Ovary (tissue), 3 donors: ENCODE measurements at regions not wholly inside any gene's neighbourhood (a gene's known extent, or its start where the extent isn't known, plus 50 kb on each side); places are given as distances from the start of the nearest gene placed in this dataset.

ENCODE experiments used
- CTCF ChIP-seq, 3 donors: fragments of 450-650 bp in 2 of 3; fragments of 200-600 bp in 1 of 3; IDR thresholded peaks; one replicate each; pipeline versions ENCODE4 v1.5.1 to v1.8.0; 2016 to 2022; ENCODE audit warnings: antibody characterized with exemption in 3 of 3, mild to moderate bottlenecking in 1 of 3
- EP300 ChIP-seq: sonication (generic); formaldehyde crosslinking; IDR thresholded peaks from one replicate; pipeline ENCODE4 v1.6.1; 2017; ENCODE audit warnings: antibody characterized with exemption
- POLR2A ChIP-seq: fragments of 450-650 bp; IDR thresholded peaks from one replicate; pipeline ENCODE4 v1.6.1; 2017; ENCODE audit warnings: antibody characterized with exemption, mild to moderate bottlenecking, moderate library complexity
- donor health status: DM: no; HTN: no; CAD: no.

- TF ChIP-seq CTCF (IDR thresholded peaks at IDR 0.05) (no peak), EP300 (no peak), POLR2A (no peak)
Measured at GRCh38 chrX:76920607-76921006, 493.1 kb downstream of the MAGEE1 start.
